Cardiac fibroblast (primary cell): ENCODE measurements at regions not wholly inside any gene's neighbourhood (a gene's known extent, or its start where the extent isn't known, plus 50 kb on each side); places are given as distances from the start of the nearest gene placed in this dataset.

Experiments used
- DNase-seq, 2 donors: peaks; one replicate each; pipeline versions ENCODE4 v3.0.0 to v3.0.0-alpha.2; 2010; ENCODE audit warnings: low read depth in 2 of 2
- H3K4me3 ChIP-seq, 2 donors: replicated peaks in 1 of 2; 1 replicate in 1 of 2; 2 replicates in 1 of 2; pipeline ENCODE4 v1.5.1; 2011; ENCODE audit warnings: low read depth in 2 of 2, low read length in 2 of 2, mild to moderate bottlenecking in 2 of 2, moderate library complexity in 1 of 2
- CTCF ChIP-seq: IDR thresholded peaks from one replicate; pipeline ENCODE4 v1.5.1; 2011; ENCODE audit warnings: low read depth, mild to moderate bottlenecking, low read length, inconsistent platforms

- H3K4me3 ChIP-seq, result no peak overlapping the region
- TF ChIP-seq CTCF, result no peak
- DNase-seq, result no peak
Observed at GRCh38 chr10:84798312-84798711, 469.9 kb downstream of the CCSER2 start.

- no peak for DNase-seq
Observed at GRCh38 chr10:84801156-84801555, 472.8 kb downstream of the CCSER2 start.

GRCh38 chr10:84801916-84802315 is 473.5 kb downstream of the CCSER2 start:
- DNase-seq, result no peak
- no peak overlapping the region for H3K4me3 ChIP-seq
- TF ChIP-seq CTCF, result no peak

More at GRCh38 chr10:84801156-84801555, 472.8 kb downstream of the CCSER2 start:
- no peak overlapping the region for H3K4me3 ChIP-seq
- TF ChIP-seq CTCF, result no peak

- H3K4me3 ChIP-seq, result no peak overlapping the region
- DNase-seq, result no peak
- no peak for TF ChIP-seq CTCF
Observed at GRCh38 chr10:84805149-84805548, 476.8 kb downstream of the CCSER2 start.

GRCh38 chr10:84811113-84811512 is 482.7 kb downstream of the CCSER2 start:
- H3K4me3 ChIP-seq, result no peak overlapping the region
- TF ChIP-seq CTCF, result no peak
- no peak for DNase-seq

DNA sequence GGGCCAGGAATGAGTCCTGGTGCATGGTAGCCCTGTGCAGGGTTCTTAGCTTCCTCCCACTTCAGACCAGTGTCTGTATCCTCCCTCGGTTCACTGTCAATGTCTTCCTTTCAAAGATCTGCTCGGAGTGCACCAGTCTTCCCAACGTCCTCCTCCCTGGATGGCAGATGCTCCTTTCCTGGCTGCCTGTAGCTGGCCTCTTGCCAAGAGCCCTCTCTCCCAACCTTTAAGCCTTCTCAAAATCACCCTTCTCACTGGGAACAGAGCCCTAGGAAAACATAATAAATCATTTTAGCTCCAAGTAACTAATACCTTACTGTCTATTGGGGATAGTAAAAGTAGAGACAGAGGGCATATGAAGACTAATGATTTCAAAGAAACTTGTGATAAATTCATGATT is 490.6 kb downstream of the CCSER2 start:
- no peak overlapping the region for H3K4me3 ChIP-seq
- no peak for TF ChIP-seq CTCF
- no peak for DNase-seq

GRCh38 chr10:84820120-84820519 is 491.7 kb downstream of the CCSER2 start:
- TF ChIP-seq CTCF, result no peak
- no peak overlapping the region for H3K4me3 ChIP-seq
- DNase-seq, result no peak
